H1 (cell line): ENCODE measurements at regions not wholly inside any gene's neighbourhood (a gene's known extent, or its start where the extent isn't known, plus 50 kb on each side); places are given as distances from the start of the nearest gene placed in this dataset.

Source experiments
- CTCF ChIA-PET: fragments of 300-600 bp; sonication (Branson Sonifier 250); formaldehyde crosslinking; loops from one replicate; lab custom pipeline; 2021; ENCODE audit not compliant: partially characterized antibody; lab: Charles Lee
- POLR2A ChIA-PET: fragments of 300-600 bp; sonication (Branson Sonifier 250); formaldehyde crosslinking; loops from one replicate; lab custom pipeline; 2021; ENCODE audit warnings: inconsistent platforms; ENCODE audit not compliant: partially characterized antibody; lab: Charles Lee
- DNase-seq, 2 experiments: peaks; one replicate each; pipeline versions ENCODE4 v3.0.0 to v3.0.0-alpha.2; 2010 to 2022; ENCODE audit warnings: low spot score in 2 of 2, low read depth in 1 of 2, mixed read lengths in 1 of 2
- FAIRE-seq: peaks from 2 replicates; lab custom pipeline; 2011; peaks lifted over from hg19 to GRCh38; lab: Jason Lieb, UNC
- H2AFZ ChIP-seq: 2 replicates; pipeline ENCODE4 v1.8.1; 2012; ENCODE audit warnings: low read length, inconsistent platforms
- H2AK5ac ChIP-seq: 2 replicates; pipeline ENCODE4 v1.6.1; 2013; ENCODE audit warnings: low read depth, low read length
- H2BK120ac ChIP-seq: replicated peaks from 2 replicates; pipeline ENCODE3; 2013; ENCODE audit warnings: low read depth, low read length, inconsistent platforms
- H2BK12ac ChIP-seq: 2 replicates; pipeline ENCODE4 v1.6.1; 2013; ENCODE audit warnings: low read depth, low read length
- H2BK15ac ChIP-seq: 2 replicates; pipeline ENCODE4 v1.6.1; 2013; ENCODE audit warnings: low read length
- H2BK20ac ChIP-seq: 2 replicates; pipeline ENCODE4 v1.6.1; 2013; ENCODE audit warnings: low read length
- H2BK5ac ChIP-seq: 2 replicates; pipeline ENCODE4 v1.6.1; 2013; ENCODE audit warnings: low read depth, low read length
- H3K14ac ChIP-seq: 2 replicates; pipeline ENCODE4 v1.6.1; 2013; ENCODE audit warnings: inconsistent platforms; ENCODE audit not compliant: insufficient read length
- H3K18ac ChIP-seq: 2 replicates; pipeline ENCODE4 v1.6.1; 2013; ENCODE audit warnings: low read length; ENCODE audit errors: extremely low read depth
- H3K23ac ChIP-seq: 2 replicates; pipeline ENCODE4 v1.6.1; 2013; ENCODE audit warnings: inconsistent platforms; ENCODE audit not compliant: insufficient read length
- H3K23me2 ChIP-seq: 2 replicates; pipeline ENCODE4 v1.6.1; 2013; ENCODE audit warnings: low read depth, low read length
- H3K27ac ChIP-seq: 2 replicates; pipeline ENCODE4 v1.6.1; 2011; ENCODE audit warnings: low read depth, low read length, inconsistent platforms
- H3K27me3 ChIP-seq, 4 experiments: replicated peaks in 1 of 4; 1 replicate in 1 of 4; 2 replicates in 3 of 4; pipeline versions ENCODE4 v1.6.1 to v1.8.1; 2011 to 2013; ENCODE audit warnings: low read length in 3 of 4, mild to moderate bottlenecking in 3 of 4, inconsistent platforms in 2 of 4, mixed read lengths in 2 of 4, moderate library complexity in 1 of 4; ENCODE audit not compliant: control insufficient read depth in 3 of 4, insufficient read depth in 3 of 4; ENCODE audit errors: extremely low read depth in 1 of 4
- H3K36me3 ChIP-seq, 4 experiments: 2 replicates each; pipeline versions ENCODE4 v1.6.1 to v1.8.1; 2011 to 2013; ENCODE audit warnings: mild to moderate bottlenecking in 4 of 4, low read length in 3 of 4, moderate library complexity in 2 of 4, control low read depth in 1 of 4, inconsistent platforms in 1 of 4; ENCODE audit not compliant: insufficient read depth in 4 of 4, control insufficient read depth in 2 of 4
- H3K4ac ChIP-seq: replicated peaks from 2 replicates; pipeline ENCODE3; 2013; ENCODE audit warnings: low read length, low read depth, mixed read lengths, inconsistent platforms; ENCODE audit not compliant: insufficient read length
- H3K4me1 ChIP-seq, 4 experiments: replicated peaks in 1 of 4; 1 replicate in 1 of 4; 2 replicates in 3 of 4; pipeline versions ENCODE4 v1.6.1 to v1.8.1; 2011 to 2013; ENCODE audit warnings: low read length in 3 of 4, inconsistent platforms in 2 of 4, mixed read lengths in 1 of 4; ENCODE audit not compliant: insufficient read depth in 4 of 4, control insufficient read depth in 3 of 4
- H3K4me2 ChIP-seq, 2 experiments: 2 replicates each; pipeline versions ENCODE4 v1.6.1 to v1.8.1; 2011 to 2013; ENCODE audit warnings: low read depth in 2 of 2, low read length in 2 of 2, control low read depth in 1 of 2, inconsistent platforms in 1 of 2, mild to moderate bottlenecking in 1 of 2; ENCODE audit not compliant: insufficient read depth in 1 of 2
- H3K4me3 ChIP-seq, 4 experiments: fragments of 200-600, 300-600 bp in 1 of 4; sonication (generic), shearing (Covaris generic), sonication (Bioruptor Twin) in 1 of 4; 2 replicates each; pipeline versions ENCODE4 v1.5.1 to v1.8.1; 2011 to 2016; ENCODE audit warnings: low read length in 4 of 4, low read depth in 3 of 4, control low read depth in 2 of 4, inconsistent platforms in 2 of 4, mild to moderate bottlenecking in 2 of 4, mixed read lengths in 1 of 4, moderate library complexity in 1 of 4; ENCODE audit not compliant: insufficient read depth in 2 of 4; ENCODE audit errors: extremely low read depth in 1 of 4
- H3K56ac ChIP-seq: replicated peaks from 2 replicates; pipeline ENCODE3; 2013; ENCODE audit warnings: low read depth, mild to moderate bottlenecking, mixed read lengths, low read length, inconsistent platforms; ENCODE audit not compliant: insufficient read length
- H3K79me1 ChIP-seq: 2 replicates; pipeline ENCODE4 v1.6.1; 2013; ENCODE audit warnings: low read depth, low read length, control low read depth
- H3K79me2 ChIP-seq, 2 experiments: 2 replicates each; pipeline versions ENCODE4 v1.6.1 to v1.8.1; 2012 to 2013; ENCODE audit warnings: low read length in 2 of 2, mild to moderate bottlenecking in 2 of 2, inconsistent platforms in 1 of 2; ENCODE audit not compliant: insufficient read depth in 2 of 2, control insufficient read depth in 1 of 2
- H3K9ac ChIP-seq, 4 experiments: replicated peaks in 1 of 4; 1 replicate in 1 of 4; 2 replicates in 3 of 4; pipeline versions ENCODE4 v1.6.1 to v1.8.1; 2011 to 2013; ENCODE audit warnings: low read depth in 3 of 4, low read length in 3 of 4, control low read depth in 2 of 4, mild to moderate bottlenecking in 2 of 4, moderate library complexity in 2 of 4, inconsistent platforms in 1 of 4; ENCODE audit errors: extremely low read depth in 1 of 4
- H3K9me3 ChIP-seq, 2 experiments: 2 replicates each; pipeline versions ENCODE4 v1.6.1 to v1.8.1; 2012 to 2013; ENCODE audit warnings: mild to moderate bottlenecking in 2 of 2, moderate library complexity in 2 of 2, control low read depth in 1 of 2, inconsistent platforms in 1 of 2, low read depth in 1 of 2, low read length in 1 of 2, mixed read lengths in 1 of 2; ENCODE audit not compliant: insufficient read depth in 2 of 2
- H4K20me1 ChIP-seq, 2 experiments: replicated peaks in 1 of 2; 2 replicates each; pipeline versions ENCODE3 to v1.8.1; 2011 to 2013; ENCODE audit warnings: inconsistent platforms in 2 of 2, low read length in 2 of 2, mild to moderate bottlenecking in 1 of 2; ENCODE audit not compliant: insufficient read depth in 2 of 2, control insufficient read depth in 1 of 2
- H4K5ac ChIP-seq: 2 replicates; pipeline ENCODE4 v1.6.1; 2013; ENCODE audit warnings: low read length, low read depth, mixed read lengths, inconsistent platforms; ENCODE audit not compliant: insufficient read length
- H4K8ac ChIP-seq: 2 replicates; pipeline ENCODE4 v1.8.0; 2013; ENCODE audit warnings: mild to moderate bottlenecking, moderate library complexity, low read length, inconsistent platforms; ENCODE audit not compliant: insufficient read depth; ENCODE audit errors: extremely low read depth
- H4K91ac ChIP-seq: replicated peaks from 2 replicates; pipeline ENCODE3; 2013; ENCODE audit warnings: low read length, mixed read lengths, inconsistent platforms; ENCODE audit not compliant: insufficient read length
- CREB1 ChIP-seq: IDR thresholded peaks from 2 replicates; pipeline ENCODE4 v1.6.1; 2012; ENCODE audit warnings: inconsistent platforms
- CTBP2 ChIP-seq: IDR thresholded peaks from 2 replicates; pipeline ENCODE4 v1.7.0; 2011; ENCODE audit warnings: borderline replicate concordance, mild to moderate bottlenecking, moderate library complexity, mixed read lengths, low read length; ENCODE audit not compliant: insufficient read depth, insufficient read length
- FOSL1 ChIP-seq: IDR thresholded peaks from 2 replicates; pipeline ENCODE4 v1.6.1; 2011; ENCODE audit warnings: mild to moderate bottlenecking, low read depth, low read length, moderate library complexity; ENCODE audit not compliant: insufficient read depth
- HDAC6 ChIP-seq: IDR thresholded peaks from one replicate; pipeline ENCODE4 v1.7.1; 2012; ENCODE audit warnings: low read depth, mild to moderate bottlenecking, inconsistent platforms, low read length, moderate library complexity
- JUND ChIP-seq: IDR thresholded peaks from 2 replicates; pipeline ENCODE4 v1.6.1; 2011; ENCODE audit warnings: mild to moderate bottlenecking, improper control_type of control experiment, low read length
- PHF8 ChIP-seq: fragments of 200-600 bp; sonication (generic); conservative IDR thresholded peaks from 2 replicates; pipeline ENCODE4 v1.7.1; 2012; ENCODE audit warnings: low read depth, mild to moderate bottlenecking, inconsistent platforms, low read length, moderate library complexity
- POLR2A ChIP-seq, 2 experiments: IDR thresholded peaks; 1 replicate in 1 of 2; 2 replicates in 1 of 2; pipeline ENCODE4 v1.6.1; 2011; ENCODE audit warnings: low read depth in 2 of 2, low read length in 2 of 2, mild to moderate bottlenecking in 2 of 2; ENCODE audit errors: control extremely low read depth in 1 of 2
- POU5F1 ChIP-seq: IDR thresholded peaks from 2 replicates; pipeline ENCODE4 v1.6.1; 2011; ENCODE audit warnings: low read depth, mild to moderate bottlenecking, low read length, moderate library complexity
- RXRA ChIP-seq: IDR thresholded peaks from 2 replicates; pipeline ENCODE4 v1.6.1; 2011; ENCODE audit warnings: low read depth, mild to moderate bottlenecking, low read length, moderate library complexity; ENCODE audit not compliant: insufficient read depth
- SIRT6 ChIP-seq: IDR thresholded peaks from one replicate; pipeline ENCODE4 v1.7.1; 2012; ENCODE audit warnings: low read length, inconsistent platforms
- SIX5 ChIP-seq: IDR thresholded peaks from 2 replicates; pipeline ENCODE4 v1.6.1; 2011; ENCODE audit warnings: mild to moderate bottlenecking, low read depth, low read length
- TAF1 ChIP-seq: IDR thresholded peaks from 2 replicates; pipeline ENCODE4 v1.6.1; 2011; ENCODE audit warnings: mild to moderate bottlenecking, low read depth, low read length
- WGBS, 2 experiments: shearing (Covaris generic) in 1 of 2; methylation state at CpG; one replicate each; pipeline versions ENCODE4 v1.1.6 to v1.1.7; 2013 to 2015; ENCODE audit warnings: low lambda C conversion rate in 2 of 2, mixed read lengths in 2 of 2, inconsistent platforms in 1 of 2, low coverage in 1 of 2, missing lambda C conversion rate in 1 of 2; ENCODE audit not compliant: insufficient replicate concordance in 2 of 2, insufficient coverage in 1 of 2, insufficient read length in 1 of 2; ENCODE audit errors: extremely low coverage in 1 of 2, missing lambda C conversion rate in 1 of 2; 5-methylcytosine and 5-hydroxymethylcytosine counted together
- TF ChIP-seq, protein P1 (sequence below), 3 experiments: IDR thresholded peaks; 1 replicate in 2 of 3; 2 replicates in 1 of 3; pipeline versions ENCODE4 v1.5.1 to v1.6.1; 2011; ENCODE audit warnings: low read length in 3 of 3, mild to moderate bottlenecking in 3 of 3, inconsistent platforms in 2 of 3, low read depth in 1 of 3, moderate library complexity in 1 of 3; ENCODE audit not compliant: insufficient read depth in 1 of 3; ENCODE audit errors: control extremely low read depth in 1 of 3

DNA sequence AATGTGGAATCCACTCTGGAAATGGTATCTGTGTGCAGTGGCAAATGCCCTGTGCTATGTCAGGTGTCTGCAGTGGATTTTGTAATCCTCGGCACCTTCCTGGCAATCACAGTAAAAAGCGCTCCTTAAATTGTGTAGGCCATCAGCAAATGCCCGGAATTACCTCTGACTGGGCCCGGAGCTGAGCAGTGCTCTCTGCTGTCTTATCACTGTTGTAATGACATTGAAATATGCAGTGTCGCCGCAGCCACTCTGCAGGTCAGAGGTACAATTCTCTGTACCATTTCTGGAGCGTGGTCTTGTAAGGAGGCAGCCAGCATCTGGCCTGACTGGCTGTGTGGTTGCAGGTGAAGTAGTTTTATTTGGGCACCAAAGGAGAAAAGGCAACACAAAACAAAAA lies 416.4 kb upstream of the MKI67 start:
- Histone ChIP-seq H2BK15ac (no peak overlapping the region), H4K91ac (no peak overlapping the region), H3K4me3 (no peak overlapping the region), H3K4me2 (no peak overlapping the region), H3K56ac (no peak overlapping the region), H3K79me2 (no peaks in the 10 kb centered on the region), H2AK5ac (no peak overlapping the region), H2BK120ac (peak overlapping the region; percentile 43), H3K9me3 (no peaks in the 10 kb centered on the region), H3K14ac (no peak overlapping the region), H4K8ac (no peak overlapping the region), H2BK12ac (0 out of 2 replicates have a peak overlapping the region, but pooled peaks have one; percentile 18), H4K20me1 (no peaks in the 10 kb centered on the region), H2BK5ac (peak overlapping the region; percentile 18; the same call in 1 of the 2 replicates), H2BK20ac (no peak overlapping the region), H4K5ac (no peak overlapping the region), H3K27ac (no peak overlapping the region), H3K36me3 (no peaks in the 10 kb centered on the region), H2AFZ (no peak overlapping the region), H3K4ac (no peak overlapping the region), H3K27me3 (peaks cover 0 to 3% (median under 1%) of the 10 kb centered on the region in 4 experiments; a peak in 1 of 7 replicates), H3K23ac (no peak overlapping the region), H3K23me2 (peaks cover 6% of the 10 kb centered on the region; the same call in 1 of the 2 replicates), H3K9ac (no peak overlapping the region), H3K18ac (0 out of 2 replicates have a peak overlapping the region, but pooled peaks have one; percentile 41), H3K4me1 (peaks cover 2 to 46% (median 32%) of the 10 kb centered on the region in 4 experiments), H3K79me1 (no peaks in the 10 kb centered on the region)
- WGBS, 2 experiments: 79% methylated on average over 7 of the region's 7 CpGs; no CpG with 5 or more reads in 1 of the 2 experiments
- CTCF ChIA-PET: interaction anchor here (0.9 to 6.1 kb wide), 3 partner anchors 14 to 317 kb away, joined by 3 to 52 read pairs (median 4); no protein-coding TSS in a partner anchor
- DNase-seq: no peak
- POLR2A ChIA-PET: no interaction called here
- FAIRE-seq: no peak
- TF ChIP-seq FOSL1: no peak
- no peak for TF ChIP-seq RXRA
- no peak for TF ChIP-seq CTBP2
- no peak for TF ChIP-seq POLR2A (IDR thresholded peaks at IDR 0.05; ENCODE audit: control extremely low read depth in 1 of 2, low read depth in 2 of 2, low read length in 2 of 2)
- no peak for TF ChIP-seq POU5F1
- no peak for TF ChIP-seq TAF1
- no peak for TF ChIP-seq JUND
- TF ChIP-seq, protein P1, sequence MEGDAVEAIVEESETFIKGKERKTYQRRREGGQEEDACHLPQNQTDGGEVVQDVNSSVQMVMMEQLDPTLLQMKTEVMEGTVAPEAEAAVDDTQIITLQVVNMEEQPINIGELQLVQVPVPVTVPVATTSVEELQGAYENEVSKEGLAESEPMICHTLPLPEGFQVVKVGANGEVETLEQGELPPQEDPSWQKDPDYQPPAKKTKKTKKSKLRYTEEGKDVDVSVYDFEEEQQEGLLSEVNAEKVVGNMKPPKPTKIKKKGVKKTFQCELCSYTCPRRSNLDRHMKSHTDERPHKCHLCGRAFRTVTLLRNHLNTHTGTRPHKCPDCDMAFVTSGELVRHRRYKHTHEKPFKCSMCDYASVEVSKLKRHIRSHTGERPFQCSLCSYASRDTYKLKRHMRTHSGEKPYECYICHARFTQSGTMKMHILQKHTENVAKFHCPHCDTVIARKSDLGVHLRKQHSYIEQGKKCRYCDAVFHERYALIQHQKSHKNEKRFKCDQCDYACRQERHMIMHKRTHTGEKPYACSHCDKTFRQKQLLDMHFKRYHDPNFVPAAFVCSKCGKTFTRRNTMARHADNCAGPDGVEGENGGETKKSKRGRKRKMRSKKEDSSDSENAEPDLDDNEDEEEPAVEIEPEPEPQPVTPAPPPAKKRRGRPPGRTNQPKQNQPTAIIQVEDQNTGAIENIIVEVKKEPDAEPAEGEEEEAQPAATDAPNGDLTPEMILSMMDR (IDR thresholded peaks at IDR 0.05; ENCODE audit: control extremely low read depth in 1 of 3, insufficient read depth in 1 of 3, low read depth in 1 of 3, low read length in 3 of 3): no peak
- no peak for TF ChIP-seq CREB1
- no peak for TF ChIP-seq SIRT6
- no peak for TF ChIP-seq PHF8
- TF ChIP-seq HDAC6: no peak
- no peak for TF ChIP-seq SIX5
